ENCODE measurements at regions not wholly inside any gene's neighbourhood (a gene's known extent, or its start where the extent isn't known, plus 50 kb on each side); places are given as distances from the start of the nearest gene placed in this dataset.

DNA sequence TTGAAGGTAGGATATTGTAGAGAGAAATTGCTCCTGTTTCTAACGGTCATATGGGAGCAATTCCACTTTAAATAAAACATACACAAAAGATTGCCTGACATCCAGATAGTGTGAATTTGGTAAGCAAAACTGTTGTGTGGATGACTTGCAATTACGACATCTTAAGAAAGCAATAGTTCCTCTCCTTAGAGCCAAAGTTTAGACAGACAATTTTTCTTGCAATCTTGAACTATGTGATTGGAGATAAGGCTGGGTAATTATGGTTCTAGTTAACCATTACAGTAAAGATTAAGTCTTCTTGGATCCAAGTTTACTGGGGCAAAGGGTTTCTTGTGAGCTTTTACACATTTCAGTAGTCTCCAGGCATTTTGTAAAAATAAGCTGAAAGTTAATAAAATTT, 1080.6 kb upstream of the CDH6 start:
- TF ChIP-seq, protein P1, sequence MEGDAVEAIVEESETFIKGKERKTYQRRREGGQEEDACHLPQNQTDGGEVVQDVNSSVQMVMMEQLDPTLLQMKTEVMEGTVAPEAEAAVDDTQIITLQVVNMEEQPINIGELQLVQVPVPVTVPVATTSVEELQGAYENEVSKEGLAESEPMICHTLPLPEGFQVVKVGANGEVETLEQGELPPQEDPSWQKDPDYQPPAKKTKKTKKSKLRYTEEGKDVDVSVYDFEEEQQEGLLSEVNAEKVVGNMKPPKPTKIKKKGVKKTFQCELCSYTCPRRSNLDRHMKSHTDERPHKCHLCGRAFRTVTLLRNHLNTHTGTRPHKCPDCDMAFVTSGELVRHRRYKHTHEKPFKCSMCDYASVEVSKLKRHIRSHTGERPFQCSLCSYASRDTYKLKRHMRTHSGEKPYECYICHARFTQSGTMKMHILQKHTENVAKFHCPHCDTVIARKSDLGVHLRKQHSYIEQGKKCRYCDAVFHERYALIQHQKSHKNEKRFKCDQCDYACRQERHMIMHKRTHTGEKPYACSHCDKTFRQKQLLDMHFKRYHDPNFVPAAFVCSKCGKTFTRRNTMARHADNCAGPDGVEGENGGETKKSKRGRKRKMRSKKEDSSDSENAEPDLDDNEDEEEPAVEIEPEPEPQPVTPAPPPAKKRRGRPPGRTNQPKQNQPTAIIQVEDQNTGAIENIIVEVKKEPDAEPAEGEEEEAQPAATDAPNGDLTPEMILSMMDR (IDR thresholded peaks at IDR 0.05; ENCODE audit: insufficient read depth, low read length): no peak
- TF ChIP-seq, protein P2, sequence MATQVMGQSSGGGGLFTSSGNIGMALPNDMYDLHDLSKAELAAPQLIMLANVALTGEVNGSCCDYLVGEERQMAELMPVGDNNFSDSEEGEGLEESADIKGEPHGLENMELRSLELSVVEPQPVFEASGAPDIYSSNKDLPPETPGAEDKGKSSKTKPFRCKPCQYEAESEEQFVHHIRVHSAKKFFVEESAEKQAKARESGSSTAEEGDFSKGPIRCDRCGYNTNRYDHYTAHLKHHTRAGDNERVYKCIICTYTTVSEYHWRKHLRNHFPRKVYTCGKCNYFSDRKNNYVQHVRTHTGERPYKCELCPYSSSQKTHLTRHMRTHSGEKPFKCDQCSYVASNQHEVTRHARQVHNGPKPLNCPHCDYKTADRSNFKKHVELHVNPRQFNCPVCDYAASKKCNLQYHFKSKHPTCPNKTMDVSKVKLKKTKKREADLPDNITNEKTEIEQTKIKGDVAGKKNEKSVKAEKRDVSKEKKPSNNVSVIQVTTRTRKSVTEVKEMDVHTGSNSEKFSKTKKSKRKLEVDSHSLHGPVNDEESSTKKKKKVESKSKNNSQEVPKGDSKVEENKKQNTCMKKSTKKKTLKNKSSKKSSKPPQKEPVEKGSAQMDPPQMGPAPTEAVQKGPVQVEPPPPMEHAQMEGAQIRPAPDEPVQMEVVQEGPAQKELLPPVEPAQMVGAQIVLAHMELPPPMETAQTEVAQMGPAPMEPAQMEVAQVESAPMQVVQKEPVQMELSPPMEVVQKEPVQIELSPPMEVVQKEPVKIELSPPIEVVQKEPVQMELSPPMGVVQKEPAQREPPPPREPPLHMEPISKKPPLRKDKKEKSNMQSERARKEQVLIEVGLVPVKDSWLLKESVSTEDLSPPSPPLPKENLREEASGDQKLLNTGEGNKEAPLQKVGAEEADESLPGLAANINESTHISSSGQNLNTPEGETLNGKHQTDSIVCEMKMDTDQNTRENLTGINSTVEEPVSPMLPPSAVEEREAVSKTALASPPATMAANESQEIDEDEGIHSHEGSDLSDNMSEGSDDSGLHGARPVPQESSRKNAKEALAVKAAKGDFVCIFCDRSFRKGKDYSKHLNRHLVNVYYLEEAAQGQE (IDR thresholded peaks at IDR 0.05; ENCODE audit: insufficient replicate concordance, low read depth): no peak
- no peak for TF ChIP-seq POLR2AphosphoS5 (IDR thresholded peaks at IDR 0.05; ENCODE audit: low read depth)
- no peak for TF ChIP-seq GABPA (IDR thresholded peaks at IDR 0.05; ENCODE audit: low read depth)

Measured in HL-60 (cell line).